ENCODE measurements at regions not wholly inside any gene's neighbourhood (a gene's known extent, or its start where the extent isn't known, plus 50 kb on each side); places are given as distances from the start of the nearest gene placed in this dataset.

GRCh38 chr10:78520737-78521430, 487.2 kb downstream of the RPS24 start:
- ChIA-PET CTCF (interaction anchor here (1.1 to 1.6 kb wide), 2 partner anchors 132 to 676 kb away, joined by 3 to 4 read pairs; no protein-coding TSS in a partner anchor), POLR2A (no interaction called here)
- intact Hi-C loops (cut with DNase I, micrococcal nuclease), result no loop called here
- Mint-ChIP-seq H3K36me3 (ENCODE audit: low read depth) (no peaks in the 10 kb centered on the region), H3K9me3 (ENCODE audit: low read depth) (no peaks in the 10 kb centered on the region), H3K27ac (no peak overlapping the region), H3K27me3 (no peaks in the 10 kb centered on the region), H3K4me3 (no peak overlapping the region), H3K4me1 (peaks cover 5% of the 10 kb centered on the region)
- peak; percentile 50 for DNase-seq
- ATAC-seq, result peak; percentile 84

GRCh38 chr10:78523453-78523852, 489.8 kb downstream of the RPS24 start:
- Mint-ChIP-seq H3K4me1 (peaks cover 5% of the 10 kb centered on the region), H3K36me3 (ENCODE audit: low read depth) (no peaks in the 10 kb centered on the region), H3K27ac (no peak overlapping the region), H3K9me3 (ENCODE audit: low read depth) (no peaks in the 10 kb centered on the region), H3K4me3 (no peak overlapping the region), H3K27me3 (no peaks in the 10 kb centered on the region)
- ATAC-seq (no peak), DNase-seq (no peak)
- CTCF ChIA-PET, result interaction anchor here (0.9 to 1.1 kb wide), 2 partner anchors 12 to 672 kb away, joined by 4 read pairs; no protein-coding TSS in a partner anchor
- POLR2A ChIA-PET, result no interaction called here
- intact Hi-C loops (cut with DNase I, micrococcal nuclease), result no loop called here

DNA sequence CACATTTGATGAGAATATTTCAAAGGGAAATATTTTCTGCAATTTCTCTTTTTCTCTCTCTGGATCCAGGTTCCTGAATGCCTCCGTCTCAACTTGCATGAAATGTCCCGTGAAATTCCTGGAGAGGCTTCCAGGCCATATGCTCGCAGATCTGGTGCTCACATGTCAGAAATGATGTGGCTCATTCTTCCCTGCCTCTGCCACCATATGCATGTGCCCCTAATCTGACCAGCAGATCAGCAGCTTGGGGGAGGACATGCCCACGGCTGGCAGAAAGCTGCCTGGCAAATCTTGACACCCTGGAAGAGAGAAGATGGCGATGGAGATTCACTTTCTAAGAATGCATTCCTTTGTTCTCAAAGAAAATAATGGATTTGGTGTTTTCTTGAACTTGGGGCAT, 490.7 kb downstream of the RPS24 start:
- Mint-ChIP-seq H3K36me3 (ENCODE audit: low read depth) (no peaks in the 10 kb centered on the region), H3K9me3 (ENCODE audit: low read depth) (no peaks in the 10 kb centered on the region), H3K27ac (no peak overlapping the region), H3K4me3 (no peak overlapping the region), H3K4me1 (peaks cover 5% of the 10 kb centered on the region), H3K27me3 (no peaks in the 10 kb centered on the region)
- intact Hi-C loops (cut with DNase I, micrococcal nuclease), result no loop called here
- CTCF ChIA-PET, result interaction anchor here (0.8 to 1.1 kb wide), 2 partner anchors 671 to 680 kb away, joined by 3 to 4 read pairs; no protein-coding TSS in a partner anchor
- no peak for ATAC-seq
- POLR2A ChIA-PET, result no interaction called here
- no peak for DNase-seq

DNA sequence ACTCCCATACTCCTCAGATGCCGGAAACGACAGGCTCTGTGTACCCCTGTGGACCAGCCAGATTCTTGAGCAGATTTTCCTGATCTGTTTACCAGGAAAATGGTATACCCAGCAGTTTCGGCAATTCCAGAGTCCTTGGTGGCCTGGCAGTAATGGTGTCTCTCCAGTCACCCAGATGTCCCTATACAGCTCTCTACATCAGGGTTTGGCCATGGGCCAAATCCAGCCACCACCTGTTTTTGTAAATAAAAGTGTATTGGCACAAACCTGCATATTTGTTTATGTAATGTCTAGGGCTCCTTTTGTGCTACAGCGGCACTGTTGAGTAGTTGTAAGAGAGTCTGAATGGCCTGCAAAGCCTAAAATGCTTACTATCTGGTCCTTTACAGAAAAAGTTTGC, 491.3 kb downstream of the RPS24 start:
- no peak overlapping the region for H3K4me3 Mint-ChIP-seq
- ATAC-seq (no peak), DNase-seq (no peak)
- intact Hi-C loops (cut with DNase I, micrococcal nuclease), result no loop called here
- CTCF ChIA-PET, result interaction anchor here (0.8 kb wide), 1 partner anchor 679 kb away, joined by 3 read pairs; no protein-coding TSS in a partner anchor
- POLR2A ChIA-PET, result no interaction called here
- H3K27ac Mint-ChIP-seq, result no peak overlapping the region
- no peaks in the 10 kb centered on the region for H3K27me3 Mint-ChIP-seq
- H3K36me3 Mint-ChIP-seq (ENCODE audit: low read depth), result no peaks in the 10 kb centered on the region
- no peaks in the 10 kb centered on the region for H3K9me3 Mint-ChIP-seq (ENCODE audit: low read depth)
- peaks cover 5% of the 10 kb centered on the region for H3K4me1 Mint-ChIP-seq

- no peak for DNase-seq
- H3K4me1 Mint-ChIP-seq, result no peaks in the 10 kb centered on the region
- no peaks in the 10 kb centered on the region for H3K36me3 Mint-ChIP-seq (ENCODE audit: low read depth)
- intact Hi-C loops (cut with DNase I, micrococcal nuclease), result no loop called here
- CTCF ChIA-PET, result interaction anchor here (1.2 kb wide), 1 partner anchor 12 kb away, joined by 3 read pairs; no protein-coding TSS in a partner anchor
- no peaks in the 10 kb centered on the region for H3K9me3 Mint-ChIP-seq (ENCODE audit: low read depth)
- H3K27me3 Mint-ChIP-seq, result no peaks in the 10 kb centered on the region
- no peak overlapping the region for H3K4me3 Mint-ChIP-seq
- ATAC-seq, result no peak
- POLR2A ChIA-PET, result no interaction called here
- H3K27ac Mint-ChIP-seq, result no peak overlapping the region
Observed at GRCh38 chr10:78526347-78526746, 492.7 kb downstream of the RPS24 start.

- Mint-ChIP-seq H3K27me3 (peaks cover 2% of the 10 kb centered on the region), H3K4me1 (no peaks in the 10 kb centered on the region), H3K9me3 (ENCODE audit: low read depth) (no peaks in the 10 kb centered on the region), H3K4me3 (no peak overlapping the region), H3K27ac (no peak overlapping the region), H3K36me3 (ENCODE audit: low read depth) (no peaks in the 10 kb centered on the region)
- ChIA-PET CTCF (no interaction called here), POLR2A (no interaction called here)
- DNase-seq (no peak), ATAC-seq (no peak)
- intact Hi-C loops (cut with DNase I, micrococcal nuclease), result no loop called here
Observed at GRCh38 chr10:78527296-78527695, 493.6 kb downstream of the RPS24 start.

DNA sequence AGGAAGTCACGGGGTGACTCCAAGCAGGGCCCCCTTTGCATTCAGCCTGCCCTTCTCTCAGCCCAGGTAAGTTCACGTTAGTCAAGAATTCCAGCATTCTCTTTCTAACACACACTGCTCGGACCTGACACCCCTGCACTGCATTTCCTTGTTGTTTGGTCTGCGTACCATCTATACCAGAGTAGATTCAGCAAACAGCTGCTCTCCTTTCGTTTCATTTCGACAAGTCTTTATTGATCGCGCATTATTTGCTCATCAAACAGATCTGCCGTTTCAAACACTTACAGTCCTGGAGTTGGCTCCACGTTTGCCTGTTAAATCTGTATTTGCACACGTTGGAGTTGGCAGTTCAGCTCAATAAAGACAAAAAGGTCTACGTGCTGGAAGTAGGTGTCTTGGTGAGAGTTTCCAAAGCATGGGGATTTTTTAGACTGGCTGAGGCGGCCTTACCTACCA, 495.1 kb downstream of the RPS24 start:
- no peak for ATAC-seq
- intact Hi-C loops (cut with DNase I, micrococcal nuclease), result no loop called here
- H3K27ac Mint-ChIP-seq, result no peak overlapping the region

GRCh38 chr10:78529262-78529661, 495.6 kb downstream of the RPS24 start:
- no peak for ATAC-seq
- Mint-ChIP-seq H3K36me3 (ENCODE audit: low read depth) (no peaks in the 10 kb centered on the region), H3K9me3 (ENCODE audit: low read depth) (no peaks in the 10 kb centered on the region), H3K27ac (no peak overlapping the region), H3K27me3 (peaks cover 2% of the 10 kb centered on the region), H3K4me3 (no peak overlapping the region), H3K4me1 (no peaks in the 10 kb centered on the region)
- CTCF ChIA-PET, result no interaction called here
- no peak for DNase-seq
- intact Hi-C loops (cut with DNase I, micrococcal nuclease), result no loop called here
- POLR2A ChIA-PET, result no interaction called here

More for the DNA sequence above, 495.1 kb downstream of the RPS24 start:
- ChIA-PET CTCF (no interaction called here), POLR2A (no interaction called here)
- Mint-ChIP-seq H3K4me1 (no peaks in the 10 kb centered on the region), H3K36me3 (ENCODE audit: low read depth) (no peaks in the 10 kb centered on the region), H3K9me3 (ENCODE audit: low read depth) (no peaks in the 10 kb centered on the region), H3K27me3 (peaks cover 2% of the 10 kb centered on the region), H3K4me3 (no peak overlapping the region)
- DNase-seq, result no peak

DNA sequence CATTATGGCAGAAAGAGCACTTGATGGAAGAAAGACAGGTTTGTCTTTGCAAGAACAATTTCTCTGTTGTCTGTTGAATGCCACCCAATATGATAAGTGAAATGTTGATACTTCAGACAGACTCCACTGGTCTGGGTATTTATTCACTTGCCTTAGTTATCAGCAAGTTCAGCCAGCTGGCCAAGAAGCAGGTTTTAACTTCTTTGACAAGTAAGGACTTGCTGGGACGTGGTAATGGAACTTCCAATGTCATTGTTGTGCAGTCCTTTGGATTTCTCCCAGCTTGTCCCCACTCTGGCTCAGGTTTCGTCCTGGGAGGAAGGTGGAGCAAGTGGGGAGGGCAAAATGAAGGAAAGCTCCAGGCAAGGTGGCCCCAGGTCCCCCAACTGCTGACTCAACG, 497.4 kb downstream of the RPS24 start:
- ChIA-PET CTCF (interaction anchor here (0.7 kb wide), 1 partner anchor 127 kb away, joined by 3 read pairs; no protein-coding TSS in a partner anchor), POLR2A (no interaction called here)
- Mint-ChIP-seq H3K36me3 (ENCODE audit: low read depth) (no peaks in the 10 kb centered on the region), H3K9me3 (ENCODE audit: low read depth) (no peaks in the 10 kb centered on the region), H3K27me3 (peaks cover 2% of the 10 kb centered on the region), H3K4me1 (no peaks in the 10 kb centered on the region), H3K27ac (no peak overlapping the region), H3K4me3 (no peak overlapping the region)
- ATAC-seq (no peak), DNase-seq (no peak)
- intact Hi-C loops (cut with DNase I, micrococcal nuclease), result no loop called here

DNA sequence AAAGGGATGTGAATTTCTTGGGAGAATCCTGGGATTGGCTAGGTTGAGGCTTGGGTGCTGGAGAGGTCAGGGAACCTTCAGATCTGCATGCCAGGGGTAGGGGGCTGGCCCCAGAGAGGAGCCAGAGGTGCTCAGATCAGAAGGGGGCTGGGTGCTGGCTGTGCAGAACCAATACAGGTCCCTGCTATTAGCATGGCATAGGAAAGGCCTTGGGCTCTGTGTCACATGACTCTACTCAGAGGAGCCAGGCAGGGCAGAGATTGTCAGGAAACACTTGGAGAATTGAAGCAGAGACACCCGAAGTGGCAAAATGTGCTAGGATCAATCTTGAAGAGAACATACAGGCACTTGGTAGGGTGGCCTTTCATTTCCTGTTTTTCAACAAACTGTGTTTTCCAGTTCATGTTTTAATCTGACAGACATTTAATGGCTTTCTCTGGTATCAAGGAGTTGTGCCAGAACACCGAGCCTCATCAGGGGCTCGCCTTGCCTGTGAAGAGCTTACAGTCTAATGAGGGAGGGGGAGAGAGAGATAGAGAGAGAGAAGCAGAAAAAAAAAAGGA, 498.9 kb downstream of the RPS24 start:
- POLR2A ChIA-PET, result no interaction called here
- ATAC-seq, result no peak
- Mint-ChIP-seq H3K9me3 (ENCODE audit: low read depth) (no peaks in the 10 kb centered on the region), H3K4me3 (no peak overlapping the region), H3K36me3 (ENCODE audit: low read depth) (no peaks in the 10 kb centered on the region), H3K27me3 (peaks cover 2% of the 10 kb centered on the region), H3K27ac (no peak overlapping the region), H3K4me1 (no peaks in the 10 kb centered on the region)
- intact Hi-C loops (cut with DNase I, micrococcal nuclease), result no loop called here
- CTCF ChIA-PET, result no interaction called here
- DNase-seq, result no peak

- Mint-ChIP-seq H3K4me3 (no peak overlapping the region), H3K36me3 (ENCODE audit: low read depth) (no peaks in the 10 kb centered on the region), H3K4me1 (no peaks in the 10 kb centered on the region), H3K9me3 (ENCODE audit: low read depth) (no peaks in the 10 kb centered on the region), H3K27ac (no peak overlapping the region), H3K27me3 (peaks cover 2% of the 10 kb centered on the region)
- CTCF ChIA-PET, result no interaction called here
- POLR2A ChIA-PET, result no interaction called here
- no peak for ATAC-seq
- intact Hi-C loops (cut with DNase I, micrococcal nuclease), result no loop called here
- DNase-seq, result no peak
Observed at GRCh38 chr10:78533098-78533497, 499.4 kb downstream of the RPS24 start.

- ATAC-seq (no peak), DNase-seq (no peak)
- POLR2A ChIA-PET, result no interaction called here
- CTCF ChIA-PET, result no interaction called here
- Mint-ChIP-seq H3K9me3 (ENCODE audit: low read depth) (no peaks in the 10 kb centered on the region), H3K4me1 (no peaks in the 10 kb centered on the region), H3K36me3 (ENCODE audit: low read depth) (no peaks in the 10 kb centered on the region), H3K27me3 (peaks cover 2% of the 10 kb centered on the region), H3K4me3 (no peak overlapping the region), H3K27ac (no peak overlapping the region)
- intact Hi-C loops (cut with DNase I, micrococcal nuclease), result no loop called here
Observed at GRCh38 chr10:78533776-78534175, 500.1 kb downstream of the RPS24 start.

Data from activated CD4-positive, alpha-beta T cell treated with anti-CD3 and anti-CD28 coated beads for 36 hours (primary cell).